HPDE6-E6E7 (cell line): ENCODE measurements at regions not wholly inside any gene's neighbourhood (a gene's known extent, or its start where the extent isn't known, plus 50 kb on each side); places are given as distances from the start of the nearest gene placed in this dataset.

Source experiments
- DNase-seq: peaks from one replicate; pipeline ENCODE4 v3.0.0; 2011; ENCODE audit warnings: missing footprints; ENCODE audit errors: extremely low spot score

- DNase-seq: no peak
Measured at GRCh38 chr3:106691476-106691875, 685.8 kb upstream of the CCDC54 start.

- DNase-seq: no peak
Measured at GRCh38 chr3:106692624-106693023, 684.6 kb upstream of the CCDC54 start.

- no peak for DNase-seq
Measured at GRCh38 chr3:106699122-106699521, 678.1 kb upstream of the CCDC54 start.

GRCh38 chr3:106700981-106701380 lies 676.3 kb upstream of the CCDC54 start:
- DNase-seq: no peak

GRCh38 chr3:106703524-106703923 lies 673.7 kb upstream of the CCDC54 start:
- no peak for DNase-seq

GRCh38 chr3:106707347-106707746 lies 669.9 kb upstream of the CCDC54 start:
- no peak for DNase-seq

- no peak for DNase-seq
Measured at GRCh38 chr3:106710596-106710995, 666.6 kb upstream of the CCDC54 start.

- no peak for DNase-seq
Measured at GRCh38 chr3:106711650-106712049, 665.6 kb upstream of the CCDC54 start.

GRCh38 chr3:106714400-106714799 lies 662.8 kb upstream of the CCDC54 start:
- no peak for DNase-seq

- DNase-seq: no peak
Measured at GRCh38 chr3:106715286-106715685, 662.0 kb upstream of the CCDC54 start.

GRCh38 chr3:106717178-106717780 lies 660.0 kb upstream of the CCDC54 start:
- DNase-seq: no peak

GRCh38 chr3:106719077-106719476 lies 658.2 kb upstream of the CCDC54 start:
- DNase-seq: no peak

- DNase-seq: no peak
Measured at GRCh38 chr3:106719583-106719982, 657.7 kb upstream of the CCDC54 start.

GRCh38 chr3:106720510-106720909 lies 656.7 kb upstream of the CCDC54 start:
- DNase-seq: no peak

GRCh38 chr3:106725566-106725965 lies 651.7 kb upstream of the CCDC54 start:
- DNase-seq: no peak

- peak; percentile 42 for DNase-seq
Measured at GRCh38 chr3:106728315-106729098, 648.7 kb upstream of the CCDC54 start.

- no peak for DNase-seq
Measured at GRCh38 chr3:106729481-106729880, 647.8 kb upstream of the CCDC54 start.

GRCh38 chr3:106731230-106731629 lies 646.0 kb upstream of the CCDC54 start:
- DNase-seq: no peak

GRCh38 chr3:106734712-106735111 lies 642.5 kb upstream of the CCDC54 start:
- no peak for DNase-seq

- DNase-seq: no peak
Measured at GRCh38 chr3:106737265-106737664, 640.0 kb upstream of the CCDC54 start.

- no peak for DNase-seq
Measured at GRCh38 chr3:106740116-106740515, 637.1 kb upstream of the CCDC54 start.

GRCh38 chr3:106745344-106746168 lies 631.7 kb upstream of the CCDC54 start:
- no peak for DNase-seq

- DNase-seq: no peak
Measured at GRCh38 chr3:106746286-106746685, 631.0 kb upstream of the CCDC54 start.
